Prostate gland (tissue), 1 donor: ENCODE measurements at regions not wholly inside any gene's neighbourhood (a gene's known extent, or its start where the extent isn't known, plus 50 kb on each side); places are given as distances from the start of the nearest gene placed in this dataset.

Source experiments
- POLR2A ChIP-seq: fragments of 450-650 bp; IDR thresholded peaks from one replicate; pipeline ENCODE4 v1.6.1; 2016; ENCODE audit warnings: antibody characterized with exemption, mild to moderate bottlenecking
- POLR2AphosphoS5 ChIP-seq: sonication (generic); formaldehyde crosslinking; IDR thresholded peaks from one replicate; pipeline ENCODE4 v1.6.1; 2017; ENCODE audit warnings: antibody characterized with exemption

- TF ChIP-seq POLR2A, result no peak
- TF ChIP-seq POLR2AphosphoS5, result no peak
Observed at GRCh38 chr2:41835401-41835800, 212.4 kb upstream of the PKDCC start.
